Lower lobe of right lung (tissue), 2 donors: ENCODE measurements at regions not wholly inside any gene's neighbourhood (a gene's known extent, or its start where the extent isn't known, plus 50 kb on each side); places are given as distances from the start of the nearest gene placed in this dataset.

Source experiments
- ATAC-seq, 2 donors: fragments of 200-7000 bp; cut with Tn5 transposase; one replicate each; pipeline ENCODE4 v1.9.1; 2020 to 2022; ENCODE audit warnings: mild to moderate bottlenecking in 2 of 2, moderate library complexity in 2 of 2
- DNase-seq: peaks from one replicate; pipeline ENCODE4 v3.0.0-alpha.2; 2020
- H3K27ac ChIP-seq: fragments of 200-600 bp; one replicate; pipeline ENCODE4 v1.8.0; 2022
- H3K27me3 ChIP-seq: fragments of 200-600 bp; one replicate; pipeline ENCODE4 v1.8.0; 2022; ENCODE audit warnings: low read depth
- H3K36me3 ChIP-seq: fragments of 200-600 bp; one replicate; pipeline ENCODE4 v1.8.0; 2022; ENCODE audit warnings: mild to moderate bottlenecking
- H3K4me1 ChIP-seq: fragments of 200-600 bp; one replicate; pipeline ENCODE4 v1.8.0; 2022
- H3K4me3 ChIP-seq: fragments of 200-600 bp; one replicate; pipeline ENCODE4 v1.8.0; 2022; ENCODE audit warnings: mild to moderate bottlenecking
- H3K9me3 ChIP-seq: fragments of 200-600 bp; one replicate; pipeline ENCODE4 v1.8.0; 2022
- CTCF ChIP-seq: fragments of 200-600 bp; IDR thresholded peaks from one replicate; pipeline ENCODE4 v1.8.0; 2022; ENCODE audit warnings: antibody characterized with exemption, mild to moderate bottlenecking
- intact Hi-C: fragments of 100-400 bp; cut with DNase I; formaldehyde crosslinking; loops from one replicate; pipeline ENCODE4 v1.11.0; 2022
- donor health status: DM: no; HTN: yes; CAD: no; lungs with severe emphysema.

- intact Hi-C loops, result no loop called here
These were observed 234.9 kb downstream of the ERMARD start for GRCh38 chr6:169986171-169986847.

GRCh38 chr6:169985121-169986015 is 233.9 kb downstream of the ERMARD start:
- no peak for TF ChIP-seq CTCF
- no peak overlapping the region for H3K4me3 ChIP-seq
- no peak for DNase-seq
- intact Hi-C loops, result no loop called here
- H3K4me1 ChIP-seq, result no peaks in the 10 kb centered on the region
- H3K36me3 ChIP-seq, result no peaks in the 10 kb centered on the region
- no peak overlapping the region for H3K27ac ChIP-seq
- no peak for ATAC-seq
- H3K9me3 ChIP-seq, result no peaks in the 10 kb centered on the region
- peaks cover 15% of the 10 kb centered on the region for H3K27me3 ChIP-seq

More at GRCh38 chr6:169986171-169986847, 234.9 kb downstream of the ERMARD start:
- DNase-seq (no peak), ATAC-seq (no peak)
- no peaks in the 10 kb centered on the region for H3K36me3 ChIP-seq
- no peak overlapping the region for H3K4me3 ChIP-seq
- no peaks in the 10 kb centered on the region for H3K4me1 ChIP-seq
- H3K9me3 ChIP-seq, result no peaks in the 10 kb centered on the region
- no peak overlapping the region for H3K27ac ChIP-seq
- peaks cover 19% of the 10 kb centered on the region for H3K27me3 ChIP-seq
- TF ChIP-seq CTCF, result no peak

GRCh38 chr6:169984181-169985120 is 233.0 kb downstream of the ERMARD start:
- H3K4me1 ChIP-seq, result no peaks in the 10 kb centered on the region
- DNase-seq, result peak; percentile 86
- no peak overlapping the region for H3K27ac ChIP-seq
- intact Hi-C loops, result no loop called here
- peak; percentile 85 to 86 for ATAC-seq
- no peaks in the 10 kb centered on the region for H3K9me3 ChIP-seq
- peaks cover 15% of the 10 kb centered on the region for H3K27me3 ChIP-seq
- H3K4me3 ChIP-seq, result no peak overlapping the region
- TF ChIP-seq CTCF, result no peak
- no peaks in the 10 kb centered on the region for H3K36me3 ChIP-seq

- no peak for DNase-seq
These were observed 232.2 kb downstream of the ERMARD start for GRCh38 chr6:169983651-169984050.

More at GRCh38 chr6:169983651-169984050, 232.2 kb downstream of the ERMARD start:
- H3K27me3 ChIP-seq, result peaks cover 8% of the 10 kb centered on the region
- TF ChIP-seq CTCF, result no peak
- no peak for ATAC-seq
- no peaks in the 10 kb centered on the region for H3K9me3 ChIP-seq
- H3K27ac ChIP-seq, result no peak overlapping the region
- no peaks in the 10 kb centered on the region for H3K36me3 ChIP-seq
- no peak overlapping the region for H3K4me3 ChIP-seq
- H3K4me1 ChIP-seq, result no peaks in the 10 kb centered on the region
- intact Hi-C loops, result no loop called here
